ENCODE measurements at regions not wholly inside any gene's neighbourhood (a gene's known extent, or its start where the extent isn't known, plus 50 kb on each side); places are given as distances from the start of the nearest gene placed in this dataset.

DNA sequence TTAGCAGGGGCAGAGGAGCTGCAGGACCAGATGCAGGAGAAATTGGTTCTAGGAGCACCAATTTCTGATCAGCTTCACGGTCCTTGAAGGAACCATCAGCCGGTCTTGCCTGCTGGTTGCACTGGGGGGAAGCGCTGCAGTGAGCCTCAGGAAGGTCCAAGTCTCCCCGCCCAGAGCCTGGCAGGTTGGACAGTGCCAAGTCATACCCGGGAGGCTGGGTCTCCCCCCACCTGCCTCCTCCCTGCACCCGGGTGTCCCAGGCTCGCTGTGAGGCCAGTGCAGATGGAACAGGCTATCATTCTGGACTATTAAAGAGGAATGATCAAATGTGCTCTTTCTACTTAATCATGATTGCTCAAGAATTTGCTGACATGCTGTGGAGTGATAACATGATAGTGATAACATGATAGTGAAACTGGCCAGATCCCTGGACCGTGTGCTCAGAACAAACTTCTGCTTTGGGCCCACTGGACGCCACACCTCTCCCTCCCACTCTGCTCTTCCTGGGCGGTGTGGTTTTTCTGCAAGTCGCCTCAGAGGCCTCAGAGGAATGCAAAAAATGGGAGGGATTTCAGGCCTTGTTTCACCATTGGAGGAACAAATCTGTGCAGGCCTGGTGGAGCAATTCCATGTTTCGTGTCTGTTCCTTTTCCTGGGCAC, 236.0 kb downstream of the IRF8 start:
- Histone ChIP-seq H4K20me1 (replicated peaks; ENCODE audit: control insufficient read depth, extremely low read depth, insufficient read depth, low read length) (no peaks in the 10 kb centered on the region), H3K9ac (replicated peaks; ENCODE audit: extremely low read depth, insufficient read depth, low read length) (no peak overlapping the region), H3K4me2 (ENCODE audit: insufficient read depth, low read length) (no peak overlapping the region), H3K79me2 (ENCODE audit: control insufficient read depth, insufficient read depth, low read length) (no peaks in the 10 kb centered on the region), H3K9me1 (replicated peaks; ENCODE audit: control insufficient read depth, extremely low read depth, insufficient read depth, low read length) (no peaks in the 10 kb centered on the region), H3K4me3 (replicated peaks in 1 of 3; ENCODE audit: insufficient read depth in 1 of 3, low read depth in 1 of 3, low read length in 3 of 3) (no peak overlapping the region), H3K9me3 (replicated peaks; ENCODE audit: control insufficient read depth, insufficient read depth, low read length) (no peaks in the 10 kb centered on the region), H2AFZ (ENCODE audit: low read depth, low read length) (no peak overlapping the region), H3K27ac (ENCODE audit: insufficient read depth, low read depth, low read length) (no peak overlapping the region), H3K4me1 (ENCODE audit: control insufficient read depth, extremely low read depth, insufficient read depth, low read length) (no peaks in the 10 kb centered on the region), H3K36me3 (ENCODE audit: control insufficient read depth in 2 of 2, extremely low read depth in 1 of 2, insufficient read depth in 2 of 2, low read length in 2 of 2) (no peaks in the 10 kb centered on the region), H3K27me3 (ENCODE audit: control insufficient read depth in 2 of 2, insufficient read depth in 2 of 2, low read length in 2 of 2) (peaks cover 2% of the 10 kb centered on the region in 2 experiments)
- no TSS peak for BruUV-seq (replicated peaks)
- POLR2A ChIA-PET: no interaction called here
- CTCF ChIA-PET: no interaction called here
- DNase-seq (ENCODE audit: low read depth, low spot score) (no peak), FAIRE-seq (no peak)
- no peak for TF ChIP-seq MYC (IDR thresholded peaks at IDR 0.05; ENCODE audit: low read depth, low read length)
- TF ChIP-seq, protein P1, sequence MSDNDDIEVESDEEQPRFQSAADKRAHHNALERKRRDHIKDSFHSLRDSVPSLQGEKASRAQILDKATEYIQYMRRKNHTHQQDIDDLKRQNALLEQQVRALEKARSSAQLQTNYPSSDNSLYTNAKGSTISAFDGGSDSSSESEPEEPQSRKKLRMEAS (IDR thresholded peaks at IDR 0.05; ENCODE audit: insufficient read depth, insufficient read length): no peak
- no peak for TF ChIP-seq POLR2A (IDR thresholded peaks at IDR 0.05; ENCODE audit: low read depth, low read length)
- TF ChIP-seq EZH2 (IDR thresholded peaks at IDR 0.05; ENCODE audit: borderline replicate concordance, low read depth, low read length, severe bottlenecking): no peak
- no peak for TF ChIP-seq FOS (IDR thresholded peaks at IDR 0.05; ENCODE audit: borderline replicate concordance, insufficient read depth, low read length)
- dilution Hi-C loops (cut with MboI; ENCODE audit: extremely low pct_ligation_motif_present, low sequenced_read_pairs) (no loop called here), intact Hi-C loops (cut with micrococcal nuclease) (no loop called here)

DNA sequence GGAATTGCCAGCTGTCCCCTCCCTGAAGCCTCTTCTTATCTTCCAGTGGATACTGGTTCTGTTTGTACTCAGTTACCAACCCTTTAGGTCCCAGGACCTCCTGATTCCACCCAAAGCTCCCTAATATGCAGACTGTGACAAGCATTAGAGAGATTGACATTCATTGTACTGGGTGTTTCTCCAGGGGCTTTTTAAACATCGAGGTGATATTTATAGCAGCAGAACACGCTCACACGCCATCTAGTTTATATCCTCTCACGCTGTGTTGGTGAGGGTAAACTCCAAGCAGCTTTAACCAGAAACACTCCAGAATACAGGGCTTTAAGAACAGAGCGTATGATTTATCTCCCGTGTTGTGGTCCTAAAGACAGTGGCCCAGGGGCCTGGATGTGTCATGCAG, 238.4 kb downstream of the IRF8 start:
- intact Hi-C loops (cut with micrococcal nuclease) (no loop called here), dilution Hi-C loops (cut with MboI; ENCODE audit: extremely low pct_ligation_motif_present, low sequenced_read_pairs) (no loop called here)
- Histone ChIP-seq H3K36me3 (ENCODE audit: control insufficient read depth in 2 of 2, extremely low read depth in 1 of 2, insufficient read depth in 2 of 2, low read length in 2 of 2) (no peaks in the 10 kb centered on the region), H3K4me1 (ENCODE audit: control insufficient read depth, extremely low read depth, insufficient read depth, low read length) (no peaks in the 10 kb centered on the region), H3K27ac (ENCODE audit: insufficient read depth, low read depth, low read length) (no peak overlapping the region), H3K9ac (replicated peaks; ENCODE audit: extremely low read depth, insufficient read depth, low read length) (no peak overlapping the region), H3K79me2 (ENCODE audit: control insufficient read depth, insufficient read depth, low read length) (no peaks in the 10 kb centered on the region), H3K9me1 (replicated peaks; ENCODE audit: control insufficient read depth, extremely low read depth, insufficient read depth, low read length) (no peaks in the 10 kb centered on the region), H3K9me3 (replicated peaks; ENCODE audit: control insufficient read depth, insufficient read depth, low read length) (no peaks in the 10 kb centered on the region), H2AFZ (ENCODE audit: low read depth, low read length) (no peak overlapping the region), H3K4me3 (replicated peaks in 1 of 3; ENCODE audit: insufficient read depth in 1 of 3, low read depth in 1 of 3, low read length in 3 of 3) (no peak overlapping the region), H3K4me2 (ENCODE audit: insufficient read depth, low read length) (no peak overlapping the region), H3K27me3 (ENCODE audit: control insufficient read depth in 2 of 2, insufficient read depth in 2 of 2, low read length in 2 of 2) (peaks cover 2% of the 10 kb centered on the region in 2 experiments), H4K20me1 (replicated peaks; ENCODE audit: control insufficient read depth, extremely low read depth, insufficient read depth, low read length) (no peaks in the 10 kb centered on the region)
- no peak for DNase-seq (ENCODE audit: low read depth, low spot score)
- FAIRE-seq: no peak
- ChIA-PET POLR2A (no interaction called here), CTCF (no interaction called here)
- TF ChIP-seq JUN (IDR thresholded peaks at IDR 0.05; ENCODE audit: borderline replicate concordance, insufficient read depth, insufficient read length, low read depth) (no peak), POLR2AphosphoS5 (IDR thresholded peaks at IDR 0.05; ENCODE audit: insufficient read depth, low read depth, low read length) (no peak), FOS (IDR thresholded peaks at IDR 0.05; ENCODE audit: borderline replicate concordance, insufficient read depth, low read length) (no peak), GATA2 (IDR thresholded peaks at IDR 0.05; ENCODE audit: insufficient read depth, insufficient read length, low read depth, low read length) (no peak)
- TF ChIP-seq, protein P2, sequence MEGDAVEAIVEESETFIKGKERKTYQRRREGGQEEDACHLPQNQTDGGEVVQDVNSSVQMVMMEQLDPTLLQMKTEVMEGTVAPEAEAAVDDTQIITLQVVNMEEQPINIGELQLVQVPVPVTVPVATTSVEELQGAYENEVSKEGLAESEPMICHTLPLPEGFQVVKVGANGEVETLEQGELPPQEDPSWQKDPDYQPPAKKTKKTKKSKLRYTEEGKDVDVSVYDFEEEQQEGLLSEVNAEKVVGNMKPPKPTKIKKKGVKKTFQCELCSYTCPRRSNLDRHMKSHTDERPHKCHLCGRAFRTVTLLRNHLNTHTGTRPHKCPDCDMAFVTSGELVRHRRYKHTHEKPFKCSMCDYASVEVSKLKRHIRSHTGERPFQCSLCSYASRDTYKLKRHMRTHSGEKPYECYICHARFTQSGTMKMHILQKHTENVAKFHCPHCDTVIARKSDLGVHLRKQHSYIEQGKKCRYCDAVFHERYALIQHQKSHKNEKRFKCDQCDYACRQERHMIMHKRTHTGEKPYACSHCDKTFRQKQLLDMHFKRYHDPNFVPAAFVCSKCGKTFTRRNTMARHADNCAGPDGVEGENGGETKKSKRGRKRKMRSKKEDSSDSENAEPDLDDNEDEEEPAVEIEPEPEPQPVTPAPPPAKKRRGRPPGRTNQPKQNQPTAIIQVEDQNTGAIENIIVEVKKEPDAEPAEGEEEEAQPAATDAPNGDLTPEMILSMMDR (IDR thresholded peaks at IDR 0.05; ENCODE audit: extremely low read depth in 1 of 2, insufficient read depth in 1 of 2, low read depth in 1 of 2, low read length in 2 of 2): no peak
- no TSS peak for BruUV-seq (replicated peaks)

Data from endothelial cell of umbilical vein (primary cell).